ENCODE measurements at regions not wholly inside any gene's neighbourhood (a gene's known extent, or its start where the extent isn't known, plus 50 kb on each side); places are given as distances from the start of the nearest gene placed in this dataset.

- no peak for DNase-seq (ENCODE audit: low spot score)
- TF ChIP-seq, protein P1, sequence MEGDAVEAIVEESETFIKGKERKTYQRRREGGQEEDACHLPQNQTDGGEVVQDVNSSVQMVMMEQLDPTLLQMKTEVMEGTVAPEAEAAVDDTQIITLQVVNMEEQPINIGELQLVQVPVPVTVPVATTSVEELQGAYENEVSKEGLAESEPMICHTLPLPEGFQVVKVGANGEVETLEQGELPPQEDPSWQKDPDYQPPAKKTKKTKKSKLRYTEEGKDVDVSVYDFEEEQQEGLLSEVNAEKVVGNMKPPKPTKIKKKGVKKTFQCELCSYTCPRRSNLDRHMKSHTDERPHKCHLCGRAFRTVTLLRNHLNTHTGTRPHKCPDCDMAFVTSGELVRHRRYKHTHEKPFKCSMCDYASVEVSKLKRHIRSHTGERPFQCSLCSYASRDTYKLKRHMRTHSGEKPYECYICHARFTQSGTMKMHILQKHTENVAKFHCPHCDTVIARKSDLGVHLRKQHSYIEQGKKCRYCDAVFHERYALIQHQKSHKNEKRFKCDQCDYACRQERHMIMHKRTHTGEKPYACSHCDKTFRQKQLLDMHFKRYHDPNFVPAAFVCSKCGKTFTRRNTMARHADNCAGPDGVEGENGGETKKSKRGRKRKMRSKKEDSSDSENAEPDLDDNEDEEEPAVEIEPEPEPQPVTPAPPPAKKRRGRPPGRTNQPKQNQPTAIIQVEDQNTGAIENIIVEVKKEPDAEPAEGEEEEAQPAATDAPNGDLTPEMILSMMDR (IDR thresholded peaks at IDR 0.05; ENCODE audit: extremely low read depth, insufficient read depth, missing control alignments), result no peak
- in situ Hi-C loops (cut with MboI; ENCODE audit: low pct_unique_long_range_greater_than_20kb, low sequenced_read_pairs, unreplicated experiment), result no loop called here
Measured at GRCh38 chr2:210814251-210815025, 258.0 kb downstream of the CPS1 start.

GRCh38 chr2:210816769-210817168 lies 260.4 kb downstream of the CPS1 start:
- in situ Hi-C loops (cut with MboI; ENCODE audit: low pct_unique_long_range_greater_than_20kb, low sequenced_read_pairs, unreplicated experiment), result no loop called here
- TF ChIP-seq, protein P1 (IDR thresholded peaks at IDR 0.05; ENCODE audit: extremely low read depth, insufficient read depth, missing control alignments), result no peak
- DNase-seq (ENCODE audit: low spot score), result no peak

DNA sequence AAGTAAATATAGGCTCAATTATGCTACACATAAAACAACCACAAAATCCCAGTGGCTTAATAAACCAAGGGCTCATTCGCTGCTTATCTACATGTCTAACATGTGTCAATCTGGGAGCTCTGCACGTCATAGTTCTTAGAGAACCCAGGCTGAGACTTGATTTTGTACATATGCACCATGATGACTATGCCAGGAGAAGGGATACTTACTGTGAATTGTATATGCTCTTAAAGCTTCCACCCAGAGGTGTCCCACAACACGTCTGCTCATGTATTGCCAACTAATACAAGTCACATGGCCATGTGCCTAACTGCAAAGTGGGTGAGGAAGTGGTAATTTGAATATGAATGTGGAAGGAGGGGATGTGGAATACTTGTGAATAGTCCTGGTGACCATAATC lies 262.1 kb downstream of the CPS1 start:
- DNase-seq (ENCODE audit: low spot score), result no peak
- TF ChIP-seq, protein P1 (IDR thresholded peaks at IDR 0.05; ENCODE audit: extremely low read depth, insufficient read depth, missing control alignments), result no peak
- in situ Hi-C loops (cut with MboI; ENCODE audit: low pct_unique_long_range_greater_than_20kb, low sequenced_read_pairs, unreplicated experiment), result no loop called here

GRCh38 chr2:210833403-210833802 lies 277.0 kb downstream of the CPS1 start:
- no peak for DNase-seq (ENCODE audit: low spot score)
- in situ Hi-C loops (cut with MboI; ENCODE audit: low pct_unique_long_range_greater_than_20kb, low sequenced_read_pairs, unreplicated experiment), result no loop called here
- TF ChIP-seq, protein P1 (IDR thresholded peaks at IDR 0.05; ENCODE audit: extremely low read depth, insufficient read depth, missing control alignments), result no peak

DNA sequence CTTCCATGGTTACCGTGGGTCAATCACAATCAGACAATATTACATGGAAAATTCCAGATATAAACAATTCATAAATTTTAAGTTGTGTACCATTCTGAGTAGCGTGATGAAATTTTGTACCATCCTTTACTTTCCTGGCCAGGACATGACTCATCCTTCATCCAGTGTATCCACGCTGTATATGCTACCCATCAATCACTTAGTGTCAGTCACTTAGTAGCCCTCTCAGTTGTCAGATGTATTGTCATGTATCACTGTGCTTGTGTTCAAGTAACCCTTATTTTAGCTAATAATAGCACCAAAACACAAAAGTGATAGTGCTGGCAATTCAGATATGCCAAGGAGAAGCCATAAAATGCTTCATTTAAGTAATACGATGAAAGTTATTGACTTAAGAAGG lies 282.6 kb downstream of the CPS1 start:
- in situ Hi-C loops (cut with MboI; ENCODE audit: low pct_unique_long_range_greater_than_20kb, low sequenced_read_pairs, unreplicated experiment), result no loop called here
- no peak for DNase-seq (ENCODE audit: low spot score)
- TF ChIP-seq, protein P1 (IDR thresholded peaks at IDR 0.05; ENCODE audit: extremely low read depth, insufficient read depth, missing control alignments), result no peak

DNA sequence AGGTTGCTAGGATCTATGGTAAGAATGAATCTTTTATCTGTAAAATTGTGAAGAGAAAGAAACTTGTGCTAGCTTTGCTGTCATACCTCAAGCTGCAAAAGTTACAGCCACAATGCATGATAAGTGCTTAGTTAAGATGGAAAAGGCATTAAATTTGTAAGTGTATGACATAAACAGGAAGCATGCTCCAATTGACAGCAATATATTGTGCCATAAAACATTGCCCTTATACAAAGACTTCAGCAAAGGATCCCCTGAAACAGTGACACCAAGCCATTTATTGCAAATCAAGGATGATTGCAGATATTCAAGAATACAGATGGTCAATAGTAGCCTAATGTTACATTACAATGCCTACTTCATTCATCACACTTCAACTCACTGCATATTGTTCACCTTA lies 283.1 kb downstream of the CPS1 start:
- TF ChIP-seq, protein P1 (IDR thresholded peaks at IDR 0.05; ENCODE audit: extremely low read depth, insufficient read depth, missing control alignments), result no peak
- DNase-seq (ENCODE audit: low spot score), result no peak
- in situ Hi-C loops (cut with MboI; ENCODE audit: low pct_unique_long_range_greater_than_20kb, low sequenced_read_pairs, unreplicated experiment), result no loop called here
